ENCODE measurements at regions not wholly inside any gene's neighbourhood (a gene's known extent, or its start where the extent isn't known, plus 50 kb on each side); places are given as distances from the start of the nearest gene placed in this dataset.

DNA sequence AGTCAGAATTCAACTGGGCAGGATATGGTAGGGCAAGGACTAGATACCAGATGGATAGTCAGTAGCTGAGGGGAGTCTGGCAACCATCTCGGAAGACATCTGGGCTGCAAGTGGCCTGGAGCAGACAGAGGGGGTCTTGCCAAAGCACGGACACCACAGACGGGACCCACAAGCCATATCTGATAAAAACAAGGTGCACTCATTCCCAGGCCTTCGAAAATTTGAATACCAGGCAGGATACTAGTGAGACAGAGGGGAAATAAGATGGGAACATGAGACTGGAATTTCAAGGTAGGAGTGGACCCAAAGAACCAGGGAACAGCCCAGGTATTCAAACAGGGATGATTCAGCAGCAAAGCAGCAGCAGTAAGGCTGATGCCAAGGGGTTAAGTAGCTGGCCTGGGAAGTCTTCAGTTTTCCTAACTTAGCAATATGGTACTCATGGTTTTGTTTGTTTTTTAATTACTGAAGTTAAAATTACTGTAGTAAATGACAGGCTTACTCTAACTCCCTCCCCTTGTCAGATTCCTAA is 144.9 kb upstream of the NCKAP5 start:
- no peaks in the 10 kb centered on the region for H3K4me1 Mint-ChIP-seq (ENCODE audit: low read depth, unreplicated experiment)
- TF ChIP-seq, protein P1, sequence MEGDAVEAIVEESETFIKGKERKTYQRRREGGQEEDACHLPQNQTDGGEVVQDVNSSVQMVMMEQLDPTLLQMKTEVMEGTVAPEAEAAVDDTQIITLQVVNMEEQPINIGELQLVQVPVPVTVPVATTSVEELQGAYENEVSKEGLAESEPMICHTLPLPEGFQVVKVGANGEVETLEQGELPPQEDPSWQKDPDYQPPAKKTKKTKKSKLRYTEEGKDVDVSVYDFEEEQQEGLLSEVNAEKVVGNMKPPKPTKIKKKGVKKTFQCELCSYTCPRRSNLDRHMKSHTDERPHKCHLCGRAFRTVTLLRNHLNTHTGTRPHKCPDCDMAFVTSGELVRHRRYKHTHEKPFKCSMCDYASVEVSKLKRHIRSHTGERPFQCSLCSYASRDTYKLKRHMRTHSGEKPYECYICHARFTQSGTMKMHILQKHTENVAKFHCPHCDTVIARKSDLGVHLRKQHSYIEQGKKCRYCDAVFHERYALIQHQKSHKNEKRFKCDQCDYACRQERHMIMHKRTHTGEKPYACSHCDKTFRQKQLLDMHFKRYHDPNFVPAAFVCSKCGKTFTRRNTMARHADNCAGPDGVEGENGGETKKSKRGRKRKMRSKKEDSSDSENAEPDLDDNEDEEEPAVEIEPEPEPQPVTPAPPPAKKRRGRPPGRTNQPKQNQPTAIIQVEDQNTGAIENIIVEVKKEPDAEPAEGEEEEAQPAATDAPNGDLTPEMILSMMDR (IDR thresholded peaks at IDR 0.05; ENCODE audit: unreplicated experiment), result no peak
- BruUV-seq (replicated peaks), result no TSS peak
- H3K27me3 Mint-ChIP-seq (ENCODE audit: unreplicated experiment), result no peaks in the 10 kb centered on the region
- H3K4me3 Mint-ChIP-seq (ENCODE audit: low read depth, unreplicated experiment), result no peak overlapping the region
- H3K27ac Mint-ChIP-seq (ENCODE audit: unreplicated experiment), result no peak overlapping the region
- CTCF ChIA-PET, result no interaction called here
- no peaks in the 10 kb centered on the region for H3K36me3 Mint-ChIP-seq (ENCODE audit: insufficient read depth, unreplicated experiment)
- H3K9me3 Mint-ChIP-seq (ENCODE audit: low read depth, unreplicated experiment), result peaks cover 11% of the 10 kb centered on the region
- no peak for DNase-seq
- intact Hi-C loops (cut with micrococcal nuclease; ENCODE audit: unreplicated experiment), result no loop called here

DNA sequence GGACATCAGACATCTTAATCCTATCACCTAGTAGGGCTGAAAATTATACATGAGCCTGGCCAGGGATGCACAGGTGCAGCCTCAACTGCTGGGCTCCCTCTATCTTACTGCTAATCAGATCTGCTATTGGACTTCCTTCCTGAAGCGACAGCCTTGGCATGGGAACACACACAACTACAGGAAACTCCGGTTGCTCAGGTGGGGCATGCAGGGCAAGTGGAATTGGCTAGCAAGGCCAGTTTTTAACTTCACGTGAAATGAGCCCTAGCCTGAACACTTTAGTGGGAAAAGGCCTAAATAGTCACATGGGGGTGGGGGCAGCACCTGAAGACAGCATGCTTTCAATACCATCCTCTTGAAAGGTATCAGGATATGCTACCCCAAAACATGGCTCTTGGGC is 147.9 kb upstream of the NCKAP5 start:
- DNase-seq, result no peak
- peaks cover 5% of the 10 kb centered on the region for H3K9me3 Mint-ChIP-seq (ENCODE audit: low read depth, unreplicated experiment)
- H3K27ac Mint-ChIP-seq (ENCODE audit: unreplicated experiment), result no peak overlapping the region
- BruUV-seq (replicated peaks), result no TSS peak
- H3K4me3 Mint-ChIP-seq (ENCODE audit: low read depth, unreplicated experiment), result no peak overlapping the region
- H3K36me3 Mint-ChIP-seq (ENCODE audit: insufficient read depth, unreplicated experiment), result no peaks in the 10 kb centered on the region
- TF ChIP-seq, protein P1 (IDR thresholded peaks at IDR 0.05; ENCODE audit: unreplicated experiment), result no peak
- CTCF ChIA-PET, result no interaction called here
- no peaks in the 10 kb centered on the region for H3K27me3 Mint-ChIP-seq (ENCODE audit: unreplicated experiment)
- intact Hi-C loops (cut with micrococcal nuclease; ENCODE audit: unreplicated experiment), result no loop called here
- H3K4me1 Mint-ChIP-seq (ENCODE audit: low read depth, unreplicated experiment), result no peaks in the 10 kb centered on the region

DNA sequence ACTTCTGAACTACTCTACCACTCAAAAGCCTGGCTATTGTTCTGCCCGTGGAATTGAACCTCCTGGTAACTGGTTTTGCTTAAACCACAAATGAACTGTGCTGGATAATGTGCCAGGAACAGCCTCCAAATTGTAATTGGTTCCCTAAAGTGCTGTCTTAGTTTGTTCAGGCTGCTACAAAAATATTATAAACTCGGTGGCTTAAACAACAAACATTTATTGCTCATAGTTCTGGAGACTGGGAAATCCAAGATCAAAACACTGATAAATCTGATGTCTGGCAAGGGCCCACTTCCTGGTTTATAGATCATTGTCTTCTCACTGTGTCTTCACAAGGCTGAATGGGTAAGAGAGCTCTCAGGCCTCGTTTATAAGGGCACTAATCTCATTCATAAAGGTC is 149.2 kb upstream of the NCKAP5 start:
- intact Hi-C loops (cut with micrococcal nuclease; ENCODE audit: unreplicated experiment), result no loop called here
- no peaks in the 10 kb centered on the region for H3K36me3 Mint-ChIP-seq (ENCODE audit: insufficient read depth, unreplicated experiment)
- no peak overlapping the region for H3K27ac Mint-ChIP-seq (ENCODE audit: unreplicated experiment)
- TF ChIP-seq, protein P1 (IDR thresholded peaks at IDR 0.05; ENCODE audit: unreplicated experiment), result no peak
- DNase-seq, result no peak
- H3K4me1 Mint-ChIP-seq (ENCODE audit: low read depth, unreplicated experiment), result no peaks in the 10 kb centered on the region
- H3K4me3 Mint-ChIP-seq (ENCODE audit: low read depth, unreplicated experiment), result no peak overlapping the region
- no TSS peak for BruUV-seq (replicated peaks)
- H3K9me3 Mint-ChIP-seq (ENCODE audit: low read depth, unreplicated experiment), result peaks cover 5% of the 10 kb centered on the region
- CTCF ChIA-PET, result no interaction called here
- H3K27me3 Mint-ChIP-seq (ENCODE audit: unreplicated experiment), result no peaks in the 10 kb centered on the region

DNA sequence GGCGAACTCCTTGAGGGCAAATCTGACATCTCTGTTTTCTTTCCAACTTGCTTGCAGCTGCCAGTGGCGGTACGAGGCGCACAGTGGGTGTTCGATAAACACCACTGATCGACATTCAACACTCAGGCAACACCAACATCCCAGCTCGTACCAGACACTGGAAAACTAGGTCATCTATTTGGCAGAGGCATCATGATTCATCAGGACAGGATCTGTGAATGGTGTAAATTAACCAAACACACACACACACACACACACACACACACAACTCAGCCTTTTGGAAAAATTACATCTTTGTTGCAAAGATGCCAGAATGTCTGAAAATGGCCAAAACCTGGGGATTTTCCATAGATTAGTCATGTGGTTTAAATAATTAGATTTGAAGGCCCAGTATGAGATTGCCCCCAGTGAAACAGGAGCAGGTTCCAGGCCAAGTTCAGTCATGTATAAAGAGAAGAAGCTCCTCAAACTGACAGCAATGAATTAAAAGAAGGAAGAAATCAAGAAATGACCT is 150.5 kb upstream of the NCKAP5 start:
- TF ChIP-seq, protein P1 (IDR thresholded peaks at IDR 0.05; ENCODE audit: unreplicated experiment), result no peak
- intact Hi-C loops (cut with micrococcal nuclease; ENCODE audit: unreplicated experiment), result no loop called here
- CTCF ChIA-PET, result no interaction called here
- Mint-ChIP-seq H3K27ac (ENCODE audit: unreplicated experiment) (no peak overlapping the region), H3K4me3 (ENCODE audit: low read depth, unreplicated experiment) (no peak overlapping the region), H3K4me1 (ENCODE audit: low read depth, unreplicated experiment) (no peaks in the 10 kb centered on the region), H3K9me3 (ENCODE audit: low read depth, unreplicated experiment) (peaks cover 3% of the 10 kb centered on the region), H3K36me3 (ENCODE audit: insufficient read depth, unreplicated experiment) (no peaks in the 10 kb centered on the region), H3K27me3 (ENCODE audit: unreplicated experiment) (no peaks in the 10 kb centered on the region)
- no peak for DNase-seq
- no TSS peak for BruUV-seq (replicated peaks)

All from Calu3 (cell line).